OCI-LY3 (cell line): ENCODE measurements at regions not wholly inside any gene's neighbourhood (a gene's known extent, or its start where the extent isn't known, plus 50 kb on each side); places are given as distances from the start of the nearest gene placed in this dataset.

Experiments used
- H2AFZ ChIP-seq: fragments of 200-600, 300-600 bp; shearing (Covaris generic); 2 replicates; pipeline ENCODE4 v1.6.0; 2014; ENCODE audit warnings: antibody characterized with exemption, low read depth, low read length
- H3K27ac ChIP-seq: fragments of 200-600, 300-600 bp; sonication (generic); 2 replicates; pipeline ENCODE4 v1.5.1; 2014; ENCODE audit warnings: mild to moderate bottlenecking, low read length, moderate library complexity, mixed read lengths
- H3K27me3 ChIP-seq: fragments of 200-600, 300-600 bp; sonication (generic); 2 replicates; pipeline ENCODE4 v1.6.1; 2014; ENCODE audit warnings: low read depth, low read length, mixed read lengths
- H3K36me3 ChIP-seq: fragments of 200-600, 300-600 bp; sonication (generic); replicated peaks from 2 replicates; pipeline ENCODE3; 2014; ENCODE audit warnings: low read depth, low read length, mixed read lengths
- H3K4me1 ChIP-seq: fragments of 300-600, 200-600 bp; sonication (generic); 2 replicates; pipeline ENCODE4 v1.6.1; 2014; ENCODE audit warnings: low read length, mixed read lengths
- H3K4me2 ChIP-seq: fragments of 200-600, 300-600 bp; sonication (generic); 2 replicates; pipeline ENCODE4 v1.6.1; 2014; ENCODE audit warnings: low read length, mixed read lengths
- H3K4me3 ChIP-seq: fragments of 300-600, 200-600 bp; sonication (generic); 2 replicates; pipeline ENCODE4 v1.5.1; 2014; ENCODE audit warnings: antibody characterized with exemption, mild to moderate bottlenecking, low read length, moderate library complexity
- H3K79me2 ChIP-seq: fragments of 300-600, 200-600 bp; shearing (Covaris generic); 2 replicates; pipeline ENCODE4 v1.6.1; 2014; ENCODE audit warnings: mild to moderate bottlenecking, low read length, mixed read lengths
- H3K9ac ChIP-seq: fragments of 300-600, 200-600 bp; shearing (Covaris generic); 2 replicates; pipeline ENCODE4 v1.6.0; 2014; ENCODE audit warnings: mild to moderate bottlenecking, low read length, moderate library complexity
- H3K9me3 ChIP-seq: fragments of 200-600, 300-600 bp; shearing (Covaris generic); 2 replicates; pipeline ENCODE4 v1.6.1; 2014; ENCODE audit warnings: low read length, mixed read lengths; ENCODE audit not compliant: insufficient read depth
- H4K20me1 ChIP-seq: fragments of 200-600, 300-600 bp; sonication (generic); 2 replicates; pipeline ENCODE4 v1.6.1; 2016; ENCODE audit warnings: low read length, mixed read lengths; ENCODE audit not compliant: insufficient read depth
- EZH2phosphoT487 ChIP-seq: fragments of 200-600 bp; shearing (Covaris generic); IDR thresholded peaks from 2 replicates; pipeline ENCODE4 v1.6.1; 2018; ENCODE audit warnings: antibody characterized with exemption, mixed run types, low read depth
- TF ChIP-seq, protein P1 (sequence below): fragments of 200-600, 300-600 bp; sonication (generic); IDR thresholded peaks from 2 replicates; pipeline ENCODE4 v1.5.1; 2014; ENCODE audit warnings: antibody characterized with exemption, low read length, low read depth

- Histone ChIP-seq H3K4me1 (no peaks in the 10 kb centered on the region), H3K9me3 (no peaks in the 10 kb centered on the region), H3K36me3 (no peaks in the 10 kb centered on the region), H2AFZ (no peak overlapping the region), H4K20me1 (no peaks in the 10 kb centered on the region), H3K4me2 (no peak overlapping the region), H3K27me3 (no peaks in the 10 kb centered on the region), H3K9ac (no peak overlapping the region), H3K4me3 (no peak overlapping the region), H3K27ac (no peak overlapping the region), H3K79me2 (no peaks in the 10 kb centered on the region)
- TF ChIP-seq, protein P1, sequence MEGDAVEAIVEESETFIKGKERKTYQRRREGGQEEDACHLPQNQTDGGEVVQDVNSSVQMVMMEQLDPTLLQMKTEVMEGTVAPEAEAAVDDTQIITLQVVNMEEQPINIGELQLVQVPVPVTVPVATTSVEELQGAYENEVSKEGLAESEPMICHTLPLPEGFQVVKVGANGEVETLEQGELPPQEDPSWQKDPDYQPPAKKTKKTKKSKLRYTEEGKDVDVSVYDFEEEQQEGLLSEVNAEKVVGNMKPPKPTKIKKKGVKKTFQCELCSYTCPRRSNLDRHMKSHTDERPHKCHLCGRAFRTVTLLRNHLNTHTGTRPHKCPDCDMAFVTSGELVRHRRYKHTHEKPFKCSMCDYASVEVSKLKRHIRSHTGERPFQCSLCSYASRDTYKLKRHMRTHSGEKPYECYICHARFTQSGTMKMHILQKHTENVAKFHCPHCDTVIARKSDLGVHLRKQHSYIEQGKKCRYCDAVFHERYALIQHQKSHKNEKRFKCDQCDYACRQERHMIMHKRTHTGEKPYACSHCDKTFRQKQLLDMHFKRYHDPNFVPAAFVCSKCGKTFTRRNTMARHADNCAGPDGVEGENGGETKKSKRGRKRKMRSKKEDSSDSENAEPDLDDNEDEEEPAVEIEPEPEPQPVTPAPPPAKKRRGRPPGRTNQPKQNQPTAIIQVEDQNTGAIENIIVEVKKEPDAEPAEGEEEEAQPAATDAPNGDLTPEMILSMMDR, result no peak
- no peak for TF ChIP-seq EZH2phosphoT487
These were observed 124.9 kb upstream of the CSNK1A1L start for GRCh38 chr13:37230346-37230745.

DNA sequence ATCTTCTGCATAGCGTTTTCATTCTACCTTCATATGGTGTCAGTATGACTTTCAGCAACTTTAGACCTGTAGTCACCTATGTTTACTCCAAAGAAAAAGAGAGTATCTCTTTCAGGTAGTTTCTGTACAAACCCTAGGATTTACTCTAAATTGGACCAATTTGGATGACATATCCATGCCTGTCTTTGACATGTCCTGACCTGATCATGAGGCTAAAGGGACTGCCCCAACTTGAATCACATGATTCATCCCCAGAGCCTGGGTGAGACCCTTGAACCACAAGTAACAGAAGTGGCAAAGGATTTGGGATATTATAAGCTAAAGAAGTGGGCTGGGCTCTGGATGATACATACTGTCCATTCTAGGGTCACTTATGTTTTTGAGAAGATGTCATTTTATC, 124.5 kb upstream of the CSNK1A1L start:
- no peak for TF ChIP-seq EZH2phosphoT487
- TF ChIP-seq, protein P1, result no peak
- H3K9me3 ChIP-seq, result no peaks in the 10 kb centered on the region
- no peaks in the 10 kb centered on the region for H3K4me1 ChIP-seq
- H3K4me2 ChIP-seq, result no peak overlapping the region
- H2AFZ ChIP-seq, result no peak overlapping the region
- H3K36me3 ChIP-seq, result no peaks in the 10 kb centered on the region
- H3K27ac ChIP-seq, result no peak overlapping the region
- H3K4me3 ChIP-seq, result no peak overlapping the region
- no peak overlapping the region for H3K9ac ChIP-seq
- H3K27me3 ChIP-seq, result no peaks in the 10 kb centered on the region
- H3K79me2 ChIP-seq, result no peaks in the 10 kb centered on the region
- no peaks in the 10 kb centered on the region for H4K20me1 ChIP-seq

GRCh38 chr13:37226971-37227370, 121.5 kb upstream of the CSNK1A1L start:
- H3K36me3 ChIP-seq, result no peaks in the 10 kb centered on the region
- H2AFZ ChIP-seq, result no peak overlapping the region
- no peaks in the 10 kb centered on the region for H3K4me1 ChIP-seq
- no peaks in the 10 kb centered on the region for H4K20me1 ChIP-seq
- H3K9ac ChIP-seq, result no peak overlapping the region
- H3K27me3 ChIP-seq, result no peaks in the 10 kb centered on the region
- H3K4me2 ChIP-seq, result no peak overlapping the region
- no peak overlapping the region for H3K4me3 ChIP-seq
- no peak for TF ChIP-seq EZH2phosphoT487
- TF ChIP-seq, protein P1, result no peak
- H3K27ac ChIP-seq, result no peak overlapping the region
- H3K9me3 ChIP-seq, result no peaks in the 10 kb centered on the region
- H3K79me2 ChIP-seq, result no peaks in the 10 kb centered on the region

- Histone ChIP-seq H3K4me3 (no peak overlapping the region), H4K20me1 (no peaks in the 10 kb centered on the region), H3K9ac (no peak overlapping the region), H3K79me2 (no peaks in the 10 kb centered on the region), H3K36me3 (no peaks in the 10 kb centered on the region), H3K27ac (no peak overlapping the region), H2AFZ (no peak overlapping the region), H3K4me1 (no peaks in the 10 kb centered on the region), H3K9me3 (no peaks in the 10 kb centered on the region), H3K4me2 (no peak overlapping the region), H3K27me3 (no peaks in the 10 kb centered on the region)
- TF ChIP-seq, protein P1, result no peak
- TF ChIP-seq EZH2phosphoT487, result no peak
These were observed 120.1 kb upstream of the CSNK1A1L start for GRCh38 chr13:37225414-37226070.
